ENCODE measurements at regions not wholly inside any gene's neighbourhood (a gene's known extent, or its start where the extent isn't known, plus 50 kb on each side); places are given as distances from the start of the nearest gene placed in this dataset.

DNA sequence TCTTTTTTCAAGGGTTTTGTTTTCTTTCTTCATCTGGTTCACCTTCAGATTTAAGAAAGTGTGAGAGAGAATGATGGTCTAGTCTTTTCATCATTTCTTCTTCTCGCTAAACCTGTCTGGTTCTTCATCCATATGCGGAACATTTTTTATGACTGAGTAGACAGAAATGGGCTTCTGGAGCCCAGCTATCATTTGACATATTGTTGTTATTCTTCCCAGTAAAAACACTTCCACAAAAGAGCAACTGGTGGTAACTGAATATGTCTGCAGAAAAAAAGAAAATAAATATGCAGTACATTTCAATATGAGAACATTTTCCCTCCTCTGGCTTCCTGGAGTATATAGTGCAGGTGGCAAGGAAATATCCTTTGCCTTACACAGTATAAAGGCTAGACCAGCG is 209.5 kb downstream of the JCAD start:
- no peak for DNase-seq

DNA sequence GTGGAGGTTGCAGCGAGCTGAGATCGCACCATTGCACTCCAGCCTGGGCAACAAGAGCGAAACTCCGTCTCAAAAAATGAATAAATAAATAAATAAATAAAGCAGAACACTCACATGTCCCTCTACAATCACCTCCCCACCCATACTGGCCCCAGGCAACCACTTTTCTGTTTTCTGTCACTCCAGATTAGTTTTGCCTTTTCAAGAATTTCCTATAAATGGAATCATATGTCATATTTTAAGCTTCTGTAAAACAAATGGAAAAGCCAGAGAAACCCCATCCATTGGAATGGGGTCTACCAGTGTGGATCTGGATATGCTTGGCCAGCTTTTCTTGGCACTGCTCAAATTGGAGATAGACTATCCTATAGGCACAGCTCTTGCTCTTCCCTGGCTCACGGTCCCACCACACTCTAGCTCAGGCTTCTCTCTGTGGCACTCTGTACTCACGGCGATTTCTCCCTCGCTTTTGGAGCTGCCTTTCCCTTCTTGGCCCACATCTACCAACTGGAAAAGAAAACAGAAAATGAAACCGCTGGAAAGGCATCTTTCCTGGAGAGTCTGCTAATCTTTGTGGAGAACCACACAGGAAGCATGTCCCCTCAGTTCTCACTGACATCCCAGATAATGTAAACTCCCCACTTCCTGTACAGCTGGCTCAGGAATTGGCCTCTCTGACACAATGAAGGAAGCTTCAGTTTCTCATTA is 210.1 kb downstream of the JCAD start:
- no peak for DNase-seq

DNA sequence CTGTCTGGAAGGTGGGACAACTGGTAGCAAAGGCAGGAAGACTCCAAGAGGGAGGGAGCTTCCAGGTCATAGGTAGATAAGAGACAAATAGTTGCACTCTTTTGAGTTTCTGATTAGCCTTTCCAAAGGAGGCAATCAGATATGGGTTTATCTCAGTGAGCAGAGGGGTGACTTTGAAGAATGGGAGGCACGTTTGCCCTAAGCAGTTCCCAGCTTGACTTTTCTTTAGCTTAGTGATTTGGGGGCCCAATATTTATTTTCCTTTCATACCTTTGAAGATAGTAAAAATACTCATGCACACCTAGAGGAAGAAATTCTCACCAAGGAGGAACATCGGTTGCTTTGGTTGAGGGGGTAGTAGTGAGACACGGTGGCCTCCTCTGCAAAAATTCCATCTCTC is 212.1 kb upstream of the SVIL start:
- no peak for DNase-seq

DNA sequence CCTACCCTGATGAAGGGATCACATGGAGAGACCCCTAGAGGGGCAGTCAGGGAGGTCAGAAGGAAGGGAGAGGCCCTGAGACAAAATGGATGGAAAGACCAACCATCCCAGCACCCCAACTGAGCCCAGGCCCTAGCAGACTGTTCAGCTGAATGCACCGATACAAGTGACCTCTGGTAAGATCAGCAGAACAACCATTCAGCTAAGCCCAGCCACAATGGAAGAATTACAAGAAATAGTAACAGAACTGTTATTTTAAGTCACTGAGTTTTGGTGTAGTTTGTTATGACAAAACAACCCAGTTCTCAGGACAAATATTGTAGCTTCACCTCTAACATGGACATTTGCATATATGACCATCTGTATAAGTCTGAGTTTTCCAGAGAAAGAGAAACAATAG is 210.4 kb upstream of the SVIL start:
- no peak for DNase-seq

DNA sequence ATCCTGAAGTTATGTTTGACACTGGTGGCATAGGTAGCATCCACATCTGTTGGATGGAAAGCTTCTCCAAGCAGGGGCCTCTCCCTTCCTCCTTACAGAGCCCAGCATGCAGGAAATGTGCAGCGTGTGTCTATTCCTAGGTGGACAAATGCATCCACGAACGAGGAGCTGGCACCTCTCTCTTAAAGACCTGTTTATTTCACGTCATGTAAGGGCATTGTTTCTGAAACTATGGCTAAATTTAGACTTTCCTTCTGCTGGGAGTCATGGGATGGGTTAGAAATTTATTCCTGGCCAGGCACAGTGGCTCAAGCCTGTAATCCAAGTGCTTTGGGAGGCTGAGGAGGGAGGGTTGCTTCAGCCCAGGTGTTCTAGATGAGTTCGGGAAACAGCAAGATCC is 208.4 kb upstream of the SVIL start:
- DNase-seq, result no peak

DNA sequence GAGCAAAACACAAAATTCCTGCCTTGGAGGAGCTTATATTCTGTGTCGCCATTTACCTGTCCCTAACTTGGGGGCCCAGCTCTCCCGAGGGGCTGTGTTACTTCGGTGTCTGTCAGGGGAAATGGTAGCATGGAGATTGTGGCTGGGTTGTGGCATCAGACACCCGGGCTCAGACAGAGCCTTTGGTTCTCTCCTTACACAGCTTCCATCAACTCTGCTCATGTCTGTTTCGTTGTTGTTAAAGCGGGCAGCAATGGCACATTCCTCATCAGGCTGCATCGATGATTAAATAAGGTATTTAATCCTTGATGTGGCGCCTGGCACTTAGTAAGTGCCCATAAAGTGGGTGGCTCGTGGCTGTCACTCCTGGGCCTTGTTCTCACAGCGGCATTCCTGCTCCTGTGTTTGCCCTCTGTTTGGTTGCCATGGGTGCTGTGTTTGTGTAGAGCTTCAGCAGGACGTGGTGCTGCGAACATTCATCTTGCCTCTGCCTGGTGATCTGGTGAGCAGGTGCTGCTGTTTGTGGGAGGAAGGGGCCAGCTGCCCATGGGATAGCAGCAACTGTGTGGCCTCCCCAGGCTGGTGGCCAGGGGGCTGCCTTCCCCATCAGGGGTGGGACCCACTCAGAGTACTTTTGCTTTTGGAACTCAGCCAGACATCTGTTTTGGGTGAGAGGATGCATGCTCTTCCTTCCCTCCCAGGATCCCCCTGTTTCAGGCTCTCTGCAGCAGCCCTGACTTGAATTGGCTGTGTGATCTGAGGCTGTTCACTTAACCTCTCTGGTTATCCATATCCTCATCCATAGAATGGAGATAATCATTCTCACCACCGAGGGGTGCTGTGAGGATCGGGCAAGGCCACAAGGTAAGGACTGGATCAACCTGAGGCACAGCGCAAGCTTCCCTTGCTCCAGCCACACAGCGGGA is 207.2 kb upstream of the SVIL start:
- DNase-seq, result no peak

DNA sequence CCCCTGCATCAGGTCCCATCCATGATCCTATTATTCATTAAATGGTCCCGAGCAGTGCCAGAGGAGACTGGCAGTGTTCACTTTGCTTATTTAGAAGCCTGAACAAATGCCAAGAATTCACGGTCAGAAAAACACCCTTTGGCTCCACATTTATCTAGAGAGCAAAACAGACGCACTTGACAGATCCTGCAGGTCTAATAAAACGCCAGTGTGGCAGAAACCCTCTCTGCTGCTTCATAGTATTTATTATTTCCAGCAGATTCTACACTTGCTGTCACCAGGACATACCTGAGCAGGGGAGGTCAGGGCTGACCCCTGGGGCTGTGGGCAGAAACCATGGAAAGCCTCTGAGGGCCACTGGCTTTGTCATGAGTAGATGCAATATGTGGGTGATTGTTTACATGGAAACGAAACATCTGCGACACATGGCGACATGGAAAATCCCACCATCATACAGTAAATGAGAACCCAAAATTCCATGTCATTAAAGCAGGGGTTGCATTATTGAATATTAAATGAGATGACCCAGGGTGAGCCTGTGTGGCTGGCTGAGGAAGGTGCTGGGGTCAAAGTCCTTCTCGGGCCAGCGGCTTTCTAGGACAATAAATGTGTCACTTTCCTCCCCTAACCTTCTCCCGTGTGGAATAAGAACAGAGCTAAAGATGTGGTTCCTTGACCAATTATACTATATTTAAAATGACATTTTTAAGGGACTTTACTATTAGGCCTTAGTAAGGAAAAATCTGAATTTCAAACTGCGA is 205.9 kb upstream of the SVIL start:
- DNase-seq, result no peak

DNA sequence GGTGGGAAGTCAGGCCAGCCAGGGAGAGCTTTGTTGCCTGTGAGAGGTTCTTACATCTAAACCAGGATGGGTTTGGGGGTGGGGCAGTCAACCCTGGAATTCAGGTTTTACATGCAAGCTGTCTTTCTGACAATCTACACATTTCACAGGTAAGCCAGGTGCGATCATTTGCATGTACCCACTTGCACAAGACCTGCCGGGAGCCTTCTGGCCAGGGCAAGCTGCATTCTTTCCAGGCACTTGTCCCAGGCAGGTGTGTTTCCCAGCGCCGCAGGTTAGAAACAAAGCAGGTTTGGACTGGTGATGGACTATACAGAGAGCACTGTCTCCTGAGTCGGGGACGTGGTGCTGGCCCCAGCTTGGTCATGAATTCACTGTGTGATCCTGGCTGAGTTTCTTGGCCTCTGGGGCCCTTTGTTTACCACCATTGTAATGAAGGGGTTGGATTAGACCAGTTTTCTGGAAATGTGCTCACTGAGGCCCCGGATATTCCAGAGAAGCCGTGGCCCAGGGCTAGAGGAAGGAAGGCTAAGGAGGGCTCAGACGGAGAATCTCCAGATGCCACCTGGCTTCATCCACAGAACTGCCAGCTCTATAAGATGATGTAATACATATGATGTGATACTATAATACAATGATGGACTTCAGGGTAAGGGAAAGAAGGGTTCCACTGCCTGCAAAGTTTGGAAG is 205.2 kb upstream of the SVIL start:
- no peak for DNase-seq

DNA sequence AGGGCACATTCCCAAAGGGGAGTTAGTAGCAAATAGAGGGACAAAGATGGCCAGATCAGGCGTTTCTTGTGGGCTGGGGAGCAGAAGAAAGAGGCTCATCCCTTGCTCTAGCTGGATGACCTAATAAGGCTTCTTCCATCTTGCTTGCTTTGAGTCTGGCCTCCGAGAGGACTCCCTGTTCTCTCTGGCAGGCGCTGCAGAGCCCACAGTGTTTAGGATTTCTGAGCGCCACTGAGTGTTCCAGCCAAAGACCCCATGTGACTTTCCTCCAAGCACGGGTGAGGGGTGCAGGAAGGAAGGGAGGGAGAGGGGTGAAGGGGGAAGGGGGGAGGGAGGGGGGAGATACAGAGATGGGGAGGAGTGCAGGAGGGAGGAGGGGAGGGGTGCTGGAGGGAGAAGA is 203.8 kb upstream of the SVIL start:
- no peak for DNase-seq

DNA sequence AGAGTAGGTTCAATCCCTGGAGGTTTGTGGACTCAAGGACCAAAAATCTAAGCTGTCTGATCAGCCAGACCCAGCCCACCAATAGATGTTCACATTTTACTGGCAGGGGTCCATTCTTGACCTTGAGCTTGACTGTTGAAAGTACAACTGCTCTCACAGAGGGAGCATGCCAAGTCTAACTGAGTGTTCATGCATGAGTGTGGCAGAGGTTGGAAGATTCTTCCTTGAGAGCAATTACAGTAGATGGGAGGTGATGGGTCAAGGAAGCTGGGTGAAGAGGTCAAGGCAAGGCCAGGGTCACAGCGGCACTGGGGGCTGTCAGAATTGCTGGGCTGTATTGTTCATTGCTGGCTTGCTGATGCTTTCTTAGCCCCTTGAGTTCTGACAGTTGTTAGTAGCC is 202.8 kb upstream of the SVIL start:
- DNase-seq, result no peak

DNA sequence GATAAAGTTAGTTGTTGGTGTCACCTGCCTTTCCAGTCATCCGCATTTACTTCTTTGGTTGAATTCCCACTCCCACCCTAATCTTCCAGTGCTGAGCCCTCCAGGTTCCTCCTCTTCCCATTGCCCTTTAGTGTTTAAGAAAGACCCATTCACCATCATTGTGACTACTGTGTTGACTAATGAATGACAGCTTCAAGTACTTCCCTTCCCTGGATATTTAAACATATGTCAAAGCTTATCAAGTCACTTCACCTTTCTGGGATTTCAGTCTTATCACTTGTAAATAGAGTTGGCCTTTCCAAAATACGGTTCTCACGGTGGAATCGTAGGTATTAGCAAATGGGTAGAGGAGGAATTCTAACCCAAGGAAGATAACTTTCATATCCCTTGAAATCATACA is 201.6 kb upstream of the SVIL start:
- no peak for DNase-seq

DNA sequence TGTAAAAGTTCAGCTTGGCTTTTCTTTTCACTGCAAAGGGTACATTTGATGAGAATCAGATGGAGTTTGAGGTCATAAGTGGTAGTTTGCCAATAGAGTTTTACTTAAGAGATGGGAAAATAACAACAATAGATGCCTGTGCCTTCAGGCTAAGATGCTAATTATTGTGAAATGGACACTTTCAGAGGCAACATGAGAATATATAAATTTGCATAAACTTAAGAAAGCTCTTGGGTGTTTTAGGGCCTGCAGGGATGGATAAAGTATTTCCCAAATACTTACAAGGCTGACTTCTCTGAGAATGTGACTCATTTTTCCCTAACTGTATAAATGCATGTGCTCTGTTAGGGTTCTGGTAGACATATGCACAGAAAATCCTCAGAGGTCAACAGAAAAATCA is 200.3 kb upstream of the SVIL start:
- DNase-seq, result no peak

DNA sequence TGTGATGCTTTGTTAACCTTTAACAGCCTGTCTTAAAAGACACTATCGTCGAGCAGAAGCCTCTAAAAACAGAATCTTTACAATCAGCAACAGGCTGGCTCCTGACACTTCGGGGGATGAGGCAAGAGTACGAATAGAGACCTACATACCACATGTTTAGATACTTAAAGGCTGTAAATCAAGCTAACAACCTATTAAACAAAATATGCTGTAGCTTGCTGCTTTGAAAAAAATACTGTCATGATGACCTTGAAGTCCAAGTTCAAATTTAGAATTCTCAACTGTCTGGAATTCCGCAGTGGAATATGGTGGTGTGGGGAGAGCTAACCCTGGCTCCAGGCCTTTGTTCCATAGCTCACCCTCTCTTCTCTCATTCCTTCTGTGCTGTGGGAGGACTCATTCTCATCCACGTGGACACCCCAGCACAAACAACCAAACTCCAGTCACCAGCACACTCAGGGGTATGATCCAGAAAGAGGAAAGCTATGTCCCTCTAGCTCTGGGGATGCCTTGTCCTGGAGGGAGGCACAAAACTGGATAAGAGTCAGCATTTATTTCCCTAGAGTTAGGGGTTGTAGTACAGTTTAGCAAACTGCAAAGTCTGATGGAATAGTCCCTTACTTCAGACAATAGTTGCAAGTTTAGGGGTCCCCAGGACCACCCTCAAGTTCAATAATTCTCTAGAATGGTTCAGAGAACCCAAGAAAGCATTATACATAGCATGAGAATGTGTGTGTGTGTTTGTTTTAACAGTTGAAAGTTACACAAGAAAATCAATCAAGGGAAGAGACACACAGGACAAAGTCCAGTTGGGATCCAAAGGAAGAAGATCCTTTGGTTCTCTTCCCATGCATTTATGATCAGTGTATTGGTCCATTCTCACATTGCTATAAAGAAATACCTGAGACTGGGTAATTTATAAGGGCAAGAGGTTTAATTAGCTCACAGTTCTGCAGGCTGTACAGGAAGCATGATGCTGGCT is 196.1 kb upstream of the SVIL start:
- no peak for DNase-seq

DNA sequence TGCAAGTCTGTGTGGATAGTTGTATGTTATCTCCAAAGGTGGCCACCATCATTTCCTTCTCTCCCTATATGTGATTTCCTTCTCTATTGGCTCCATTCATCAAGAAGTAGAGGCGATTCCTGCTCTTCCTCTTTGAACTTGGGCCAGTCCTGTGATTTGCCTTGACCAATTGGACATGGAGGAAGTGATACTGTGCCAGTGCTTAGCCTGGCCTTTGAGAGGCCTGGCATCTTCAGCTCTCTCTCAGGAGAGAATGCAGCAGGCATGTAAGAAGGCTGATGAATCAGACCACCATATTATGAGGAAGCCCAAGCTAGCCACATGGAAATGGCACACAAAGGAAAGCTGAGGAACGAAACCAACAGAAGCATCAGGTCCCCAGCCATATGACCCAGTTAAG is 195.0 kb upstream of the SVIL start:
- DNase-seq, result no peak

DNA sequence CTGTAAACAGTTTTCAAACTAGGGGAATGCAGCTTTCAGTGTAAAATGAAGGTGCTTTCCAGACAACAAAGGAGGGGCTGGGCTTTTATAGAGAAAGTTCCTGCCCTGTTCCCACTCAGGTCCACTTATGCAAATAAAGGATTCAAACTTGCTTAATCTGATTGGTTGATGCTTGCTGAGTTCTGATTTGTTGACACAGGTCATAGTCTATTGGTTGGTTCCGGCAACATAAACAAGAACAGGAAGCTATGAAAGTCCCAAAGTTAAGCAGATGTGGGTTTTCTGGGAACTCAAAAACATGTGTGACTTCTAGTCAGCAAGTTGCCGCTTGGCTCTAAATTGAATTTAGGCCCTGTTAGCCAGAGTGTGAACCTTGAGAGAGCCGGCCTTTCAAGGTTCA is 194.2 kb upstream of the SVIL start:
- no peak for DNase-seq

DNA sequence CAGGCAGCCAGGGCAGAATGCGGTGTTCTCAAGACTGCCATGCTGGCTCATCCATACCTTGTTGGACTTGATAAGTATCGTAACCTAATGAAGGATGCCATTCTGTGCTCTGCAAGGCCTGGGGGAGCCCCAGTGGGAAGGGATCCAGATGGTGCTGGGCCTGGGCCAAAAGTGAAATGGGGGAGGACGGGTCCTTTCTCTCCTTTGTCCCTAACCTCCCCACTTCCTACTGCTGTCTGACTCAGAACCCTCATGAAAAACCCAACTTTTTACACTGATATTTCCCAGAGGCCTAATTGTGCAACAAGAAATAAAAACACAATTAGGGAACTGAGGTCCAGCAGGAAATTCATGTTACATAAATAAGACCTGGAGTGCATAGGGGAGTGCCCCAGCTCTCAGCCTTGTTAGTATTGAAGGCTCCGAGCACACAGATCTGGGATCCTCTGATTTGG is 193.7 kb upstream of the SVIL start:
- no peak for DNase-seq

DNA sequence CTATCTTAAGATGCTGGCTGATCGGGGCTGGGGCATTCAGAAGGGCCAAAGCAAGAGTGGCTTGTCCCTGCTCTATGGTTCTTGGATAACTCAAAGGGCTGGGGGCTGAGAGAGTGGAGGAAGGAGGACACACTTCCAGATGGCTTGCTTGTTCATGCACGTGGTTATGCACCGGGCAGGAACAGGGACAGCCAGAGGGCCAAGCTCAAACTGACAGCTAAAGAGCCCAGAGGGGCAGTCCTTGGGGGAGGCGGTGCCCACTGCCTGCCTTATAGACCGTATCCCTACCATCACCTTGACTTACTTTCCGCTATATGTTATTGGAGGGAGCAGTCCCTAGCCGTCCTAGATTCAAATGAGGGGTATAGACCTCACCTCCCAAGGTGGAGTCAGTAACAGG is 192.7 kb upstream of the SVIL start:
- no peak for DNase-seq

DNA sequence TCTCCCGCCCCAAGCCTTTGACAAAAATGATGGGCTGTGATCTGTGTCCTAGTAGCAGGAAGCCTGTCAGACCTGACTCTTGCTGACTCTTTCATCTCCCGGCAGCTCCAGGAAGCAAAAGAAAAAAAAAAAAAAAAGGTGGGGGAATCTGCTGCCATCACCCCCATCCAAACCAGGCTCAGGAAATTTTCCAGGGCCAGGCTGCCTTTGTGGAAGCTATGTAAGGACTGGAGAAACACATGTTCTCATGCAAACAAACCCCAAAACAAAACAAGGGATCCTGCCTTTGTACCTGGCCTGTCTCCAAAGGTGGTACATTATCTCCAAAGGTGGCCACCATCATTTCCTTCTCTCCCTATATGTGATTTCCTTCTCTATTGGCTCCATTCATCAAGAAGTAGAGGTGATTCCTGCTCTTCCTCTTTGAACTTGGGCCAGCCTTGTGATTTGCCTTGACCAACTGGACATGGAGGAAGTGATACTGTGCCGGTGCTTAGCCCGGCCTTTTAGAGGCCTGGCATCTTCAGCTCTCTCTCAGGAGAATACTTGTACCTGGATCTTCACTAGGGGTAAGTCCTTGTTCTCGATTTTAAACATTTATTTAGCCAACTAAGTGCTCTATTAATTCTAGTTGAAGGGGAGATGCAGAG is 192.2 kb upstream of the SVIL start:
- no peak for DNase-seq

DNA sequence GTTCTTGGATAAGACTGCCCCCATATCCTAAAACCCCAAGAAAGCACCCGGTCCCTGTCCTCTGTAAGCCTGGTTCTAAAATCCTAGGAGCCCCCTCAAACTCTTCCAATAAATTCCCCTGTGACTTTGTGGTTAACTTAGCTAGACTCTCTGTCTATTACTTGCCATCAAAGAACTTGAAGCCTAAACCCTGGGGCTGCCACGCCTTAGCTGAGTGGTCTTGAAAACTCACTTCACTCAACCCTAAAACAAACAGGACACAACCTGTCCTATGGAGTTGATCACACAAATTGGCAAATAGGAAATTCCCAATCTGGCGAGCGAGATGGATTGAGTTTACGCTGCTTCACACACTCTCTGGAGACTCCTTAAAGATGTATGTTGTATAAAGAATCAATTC is 191.4 kb upstream of the SVIL start:
- no peak for DNase-seq

DNA sequence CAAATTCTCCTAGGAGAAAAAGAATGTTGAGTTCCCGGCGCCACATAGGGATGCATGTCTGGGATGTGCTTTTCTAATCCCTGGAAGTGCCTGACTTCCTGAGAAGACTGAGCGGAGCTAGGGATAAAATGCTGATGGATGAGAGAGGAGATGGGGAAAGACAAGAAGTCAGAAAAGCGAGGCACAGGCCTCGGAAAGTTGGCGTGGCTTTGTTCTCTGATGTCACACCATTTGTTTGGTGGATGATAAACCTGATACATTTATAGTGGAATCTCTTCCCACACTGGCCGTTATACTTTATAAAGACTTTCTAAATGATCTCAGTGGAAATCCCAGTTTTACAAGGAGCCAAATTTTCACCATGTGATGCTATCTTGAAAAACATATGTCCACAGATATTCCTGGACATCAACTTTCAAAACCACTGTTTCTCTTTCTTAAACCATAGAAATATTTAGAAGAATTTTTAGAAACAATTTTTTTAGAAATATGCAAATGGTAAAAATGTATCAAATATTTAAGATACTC is 188.8 kb upstream of the SVIL start:
- no peak for DNase-seq

DNA sequence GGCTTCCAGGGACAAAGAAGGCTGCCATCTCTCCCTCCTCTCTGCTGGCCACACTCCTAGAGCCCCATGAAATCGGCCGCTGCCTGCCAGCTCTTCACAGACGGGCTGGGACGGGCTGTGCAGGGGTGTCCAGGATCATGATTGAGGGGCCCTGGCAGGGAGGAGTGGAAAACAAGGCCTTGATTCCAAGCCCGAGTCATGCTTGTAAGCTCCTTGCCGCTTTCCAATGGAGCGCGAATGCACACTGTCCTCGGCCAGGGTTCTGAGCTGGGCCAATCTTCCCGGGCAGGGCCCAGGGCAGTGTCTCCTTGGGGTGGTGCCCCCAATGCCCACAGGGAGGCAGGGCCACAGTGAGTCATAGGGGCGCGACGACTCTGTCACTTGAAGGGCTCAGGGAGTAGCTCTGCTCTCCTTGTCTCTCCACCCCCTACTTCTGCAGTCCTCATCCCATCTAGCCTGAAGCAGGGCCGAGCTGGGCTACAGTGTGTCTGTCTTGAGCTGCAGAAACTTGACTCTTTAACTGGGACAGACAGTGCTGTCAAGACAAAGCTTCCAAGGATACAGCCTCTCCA is 186.2 kb upstream of the SVIL start:
- DNase-seq, result no peak

Measured in AML-193 (cell line).